ENCODE measurements at regions not wholly inside any gene's neighbourhood (a gene's known extent, or its start where the extent isn't known, plus 50 kb on each side); places are given as distances from the start of the nearest gene placed in this dataset.

GRCh38 chr13:99648927-99649326 is 147.7 kb downstream of the TM9SF2 start:
- TF ChIP-seq CTCF (IDR thresholded peaks at IDR 0.05; ENCODE audit: low read depth, low read length) (no peak), EZH2phosphoT487 (IDR thresholded peaks at IDR 0.05; ENCODE audit: low read depth) (no peak)
